Non-pigmented ciliary epithelial cell (primary cell): ENCODE measurements at regions not wholly inside any gene's neighbourhood (a gene's known extent, or its start where the extent isn't known, plus 50 kb on each side); places are given as distances from the start of the nearest gene placed in this dataset.
"Not testable (repeated sequence)": the region's sequence is repeated elsewhere in the genome, so short reads cannot be mapped to it uniquely, and the experiment has no call there.

Experiments used
- DNase-seq: peaks from one replicate; pipeline ENCODE4 v3.0.0-alpha.2; 2010; ENCODE audit warnings: low read depth

- DNase-seq = no peak
Measured at GRCh38 chr10:26355241-26355640, 82.9 kb upstream of the APBB1IP start.

- no peak for DNase-seq
Measured at GRCh38 chr10:26357203-26357602, 80.9 kb upstream of the APBB1IP start.

GRCh38 chr10:26358071-26358470, 80.1 kb upstream of the APBB1IP start:
- DNase-seq = no peak

- no peak for DNase-seq
Measured at GRCh38 chr10:26359670-26360069, 78.5 kb upstream of the APBB1IP start.

GRCh38 chr10:26361351-26361750, 76.8 kb upstream of the APBB1IP start:
- no peak for DNase-seq

GRCh38 chr10:26361971-26362370, 76.2 kb upstream of the APBB1IP start:
- DNase-seq = no peak

- no peak for DNase-seq
Measured at GRCh38 chr10:26365681-26366358, 72.3 kb upstream of the APBB1IP start.

GRCh38 chr10:26367035-26367434, 71.1 kb upstream of the APBB1IP start:
- DNase-seq = not testable (repeated sequence)

- DNase-seq = peak; percentile 3
Measured at GRCh38 chr10:26367771-26368170, 70.4 kb upstream of the APBB1IP start.

- no peak for DNase-seq
Measured at GRCh38 chr10:26368463-26368862, 69.7 kb upstream of the APBB1IP start.

- DNase-seq = no peak
Measured at GRCh38 chr10:26372513-26373354, 65.4 kb upstream of the APBB1IP start.

- DNase-seq = no peak
Measured at GRCh38 chr10:26374426-26374825, 63.7 kb upstream of the APBB1IP start.

- not testable (repeated sequence) for DNase-seq
Measured at GRCh38 chr10:26377224-26377810, 60.8 kb upstream of the APBB1IP start.

GRCh38 chr10:26378861-26379294, 59.3 kb upstream of the APBB1IP start:
- no peak for DNase-seq

- DNase-seq = no peak
Measured at GRCh38 chr10:26380815-26381214, 57.3 kb upstream of the APBB1IP start.

GRCh38 chr10:26381986-26382385, 56.2 kb upstream of the APBB1IP start:
- no peak for DNase-seq

GRCh38 chr10:26384600-26384999, 53.5 kb upstream of the APBB1IP start:
- no peak for DNase-seq

- DNase-seq = no peak
Measured at GRCh38 chr10:26385443-26385842, 52.7 kb upstream of the APBB1IP start.

- no peak for DNase-seq
Measured at GRCh38 chr10:26386781-26387180, 51.4 kb upstream of the APBB1IP start.
